ENCODE measurements at regions not wholly inside any gene's neighbourhood (a gene's known extent, or its start where the extent isn't known, plus 50 kb on each side); places are given as distances from the start of the nearest gene placed in this dataset.

- WGBS (ENCODE audit: insufficient coverage, insufficient replicate concordance, low lambda C conversion rate, missing lambda C conversion rate) = 61% methylated on average over 3 of the region's 3 CpGs
- POLR2A ChIA-PET = no interaction called here
Measured at GRCh38 chr3:107911337-107912000, 179.4 kb downstream of the CD47 start.

More at GRCh38 chr3:107911337-107912000, 179.4 kb downstream of the CD47 start:
- peak; percentile 51 for ATAC-seq
- Histone ChIP-seq H4K20me1 (ENCODE audit: control insufficient read depth, insufficient read depth) (no peaks in the 10 kb centered on the region), H3K27me3 (replicated peaks in 1 of 2; ENCODE audit: control insufficient read depth in 2 of 2, insufficient read depth in 2 of 2, low read length in 1 of 2) (no peaks in the 10 kb centered on the region), H3K4me3 (peak overlapping the region; percentile 45; the same call in 1 of the 2 replicates), H3K4me1 (ENCODE audit: control insufficient read depth, insufficient read depth, low read length) (peaks cover 19% of the 10 kb centered on the region), H3K27ac (ENCODE audit: control insufficient read depth, insufficient read depth) (peak overlapping the region; percentile 17), H3K36me3 (ENCODE audit: control insufficient read depth in 2 of 2, insufficient read depth in 2 of 2, low read length in 1 of 2) (no peaks in the 10 kb centered on the region), H3K79me2 (ENCODE audit: control insufficient read depth, insufficient read depth, low read length) (no peaks in the 10 kb centered on the region), H2AFZ (ENCODE audit: control insufficient read depth, low read depth, low read length) (peak overlapping the region; percentile 21; the same call in 1 of the 2 replicates), H3K9ac (ENCODE audit: control insufficient read depth, insufficient read depth, low read length) (no peak overlapping the region; the same call in 1 of the 2 replicates), H3K4me2 (ENCODE audit: control insufficient read depth, insufficient read depth) (peak overlapping the region; percentile 72), H3K9me3 (replicated peaks; ENCODE audit: control insufficient read depth, insufficient read depth, low read length) (peaks cover 1% of the 10 kb centered on the region; the same call in 1 of the 3 replicates)
- RAD21 ChIA-PET (ENCODE audit: unreplicated experiment) = no interaction called here
- no peak for DNase-seq (ENCODE audit: low read depth, low spot score)
- FAIRE-seq = no peak
- CTCF ChIA-PET = interaction anchor here (0.7 to 1.2 kb wide), 6 partner anchors 8 to 366 kb away, joined by 3 to 4 read pairs (median 3); no protein-coding TSS in a partner anchor
- SMC1A ChIA-PET (ENCODE audit: uncharacterized antibody, unreplicated experiment) = interaction anchor here (1.0 to 1.3 kb wide), 4 partner anchors 13 to 41 kb away, joined by 3 to 4 read pairs (median 3); no protein-coding TSS in a partner anchor
- in situ Hi-C loops (cut with MboI) (no loop called here), intact Hi-C loops (cut with micrococcal nuclease; ENCODE audit: unreplicated experiment) (no loop called here)
- BruUV-seq (replicated peaks) = no TSS peak
- TF ChIP-seq, protein P1, sequence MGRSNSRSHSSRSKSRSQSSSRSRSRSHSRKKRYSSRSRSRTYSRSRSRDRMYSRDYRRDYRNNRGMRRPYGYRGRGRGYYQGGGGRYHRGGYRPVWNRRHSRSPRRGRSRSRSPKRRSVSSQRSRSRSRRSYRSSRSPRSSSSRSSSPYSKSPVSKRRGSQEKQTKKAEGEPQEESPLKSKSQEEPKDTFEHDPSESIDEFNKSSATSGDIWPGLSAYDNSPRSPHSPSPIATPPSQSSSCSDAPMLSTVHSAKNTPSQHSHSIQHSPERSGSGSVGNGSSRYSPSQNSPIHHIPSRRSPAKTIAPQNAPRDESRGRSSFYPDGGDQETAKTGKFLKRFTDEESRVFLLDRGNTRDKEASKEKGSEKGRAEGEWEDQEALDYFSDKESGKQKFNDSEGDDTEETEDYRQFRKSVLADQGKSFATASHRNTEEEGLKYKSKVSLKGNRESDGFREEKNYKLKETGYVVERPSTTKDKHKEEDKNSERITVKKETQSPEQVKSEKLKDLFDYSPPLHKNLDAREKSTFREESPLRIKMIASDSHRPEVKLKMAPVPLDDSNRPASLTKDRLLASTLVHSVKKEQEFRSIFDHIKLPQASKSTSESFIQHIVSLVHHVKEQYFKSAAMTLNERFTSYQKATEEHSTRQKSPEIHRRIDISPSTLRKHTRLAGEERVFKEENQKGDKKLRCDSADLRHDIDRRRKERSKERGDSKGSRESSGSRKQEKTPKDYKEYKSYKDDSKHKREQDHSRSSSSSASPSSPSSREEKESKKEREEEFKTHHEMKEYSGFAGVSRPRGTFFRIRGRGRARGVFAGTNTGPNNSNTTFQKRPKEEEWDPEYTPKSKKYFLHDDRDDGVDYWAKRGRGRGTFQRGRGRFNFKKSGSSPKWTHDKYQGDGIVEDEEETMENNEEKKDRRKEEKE (IDR thresholded peaks at IDR 0.05) = no peak
- TF ChIP-seq CBX3 (IDR thresholded peaks at IDR 0.05; ENCODE audit: borderline replicate concordance, low read depth) = no peak
- TF ChIP-seq CTCF (IDR thresholded peaks at IDR 0.05 in 2 of 3, conservative IDR thresholded peaks at IDR 0.05 in 1 of 3; ENCODE audit: control insufficient read depth in 2 of 3, extremely low read depth in 1 of 3, insufficient read depth in 1 of 3, low read depth in 3 of 3, low read length in 3 of 3) = peak in 1 of 3 experiments; percentile 6; a peak in 1 of 6 replicates
- TF ChIP-seq E4F1 (IDR thresholded peaks at IDR 0.05; ENCODE audit: borderline replicate concordance, partially characterized antibody) = no peak
- TF ChIP-seq RAD21 (IDR thresholded peaks at IDR 0.05; ENCODE audit: insufficient read depth, low read depth, low read length) = 0 out of 2 replicates have a peak, but pooled peaks have one; percentile 9
- no peak for TF ChIP-seq CBFB (IDR thresholded peaks at IDR 0.05; ENCODE audit: low read depth)
- TF ChIP-seq NFIC (IDR thresholded peaks at IDR 0.05; ENCODE audit: low read depth, low read length) = no peak

Data from GM12878 (cell line).